HL-60 (cell line): ENCODE measurements at regions not wholly inside any gene's neighbourhood (a gene's known extent, or its start where the extent isn't known, plus 50 kb on each side); places are given as distances from the start of the nearest gene placed in this dataset.

Experiments used
- DNase-seq, 2 experiments: peaks; one replicate each; pipeline ENCODE4 v3.0.0-alpha.2; 2010 to 2020; ENCODE audit warnings: low read depth in 1 of 2, low spot score in 1 of 2
- H3K27ac ChIP-seq: fragments of 250-450 bp; sonication (Bioruptor Pico); replicated peaks from 2 replicates; pipeline ENCODE4 v1.5.1; 2020; ENCODE audit warnings: mild to moderate bottlenecking, moderate library complexity
- H3K27me3 ChIP-seq: fragments of 250-450 bp; sonication (Bioruptor Pico); 2 replicates; pipeline ENCODE4 v1.5.1; 2021; ENCODE audit warnings: mild to moderate bottlenecking, moderate library complexity; ENCODE audit not compliant: insufficient read depth, poor library complexity, severe bottlenecking
- H3K4me3 ChIP-seq: replicated peaks from 2 replicates; pipeline ENCODE4 v1.5.1; 2011; ENCODE audit warnings: mild to moderate bottlenecking, control low read depth, low read length; ENCODE audit not compliant: insufficient read depth
- CTCF ChIP-seq: IDR thresholded peaks from one replicate; pipeline ENCODE4 v1.5.1; 2011; ENCODE audit warnings: low read length, control low read depth, inconsistent platforms; ENCODE audit not compliant: insufficient read depth
- GABPA ChIP-seq: IDR thresholded peaks from 2 replicates; pipeline ENCODE4 v1.6.1; 2012; ENCODE audit warnings: low read depth
- POLR2AphosphoS5 ChIP-seq: IDR thresholded peaks from 2 replicates; pipeline ENCODE4 v1.6.1; 2012; ENCODE audit warnings: low read depth
- REST ChIP-seq: IDR thresholded peaks from 2 replicates; pipeline ENCODE4 v1.6.1; 2012; ENCODE audit warnings: low read depth; ENCODE audit not compliant: insufficient replicate concordance
- SPI1 ChIP-seq: IDR thresholded peaks from 2 replicates; pipeline ENCODE4 v1.6.1; 2012; ENCODE audit warnings: low read depth, mild to moderate bottlenecking, borderline replicate concordance

GRCh38 chr5:57042524-57042931 is 90.6 kb upstream of the MIER3 start:
- DNase-seq = no peak
- Histone ChIP-seq H3K4me3 (no peak overlapping the region), H3K27me3 (no peaks in the 10 kb centered on the region), H3K27ac (no peak overlapping the region)
- TF ChIP-seq POLR2AphosphoS5 = no peak
- no peak for TF ChIP-seq REST
- no peak for TF ChIP-seq CTCF
- no peak for TF ChIP-seq SPI1
- no peak for TF ChIP-seq GABPA

- Histone ChIP-seq H3K27me3 (no peaks in the 10 kb centered on the region), H3K27ac (no peak overlapping the region), H3K4me3 (no peak overlapping the region)
- no peak for TF ChIP-seq REST
- no peak for DNase-seq
Measured at GRCh38 chr5:57054135-57054534, 102.2 kb upstream of the MIER3 start.

- no peak for DNase-seq
- H3K27ac ChIP-seq = no peak overlapping the region
- no peak overlapping the region for H3K4me3 ChIP-seq
- no peak for TF ChIP-seq CTCF
- no peak for TF ChIP-seq SPI1
- TF ChIP-seq POLR2AphosphoS5 = no peak
- no peak for TF ChIP-seq GABPA
- no peak for TF ChIP-seq REST
- H3K27me3 ChIP-seq = no peaks in the 10 kb centered on the region
Measured at GRCh38 chr5:57054671-57055070, 102.7 kb upstream of the MIER3 start.

- no peak for TF ChIP-seq GABPA
- no peak for TF ChIP-seq REST
- no peak for TF ChIP-seq POLR2AphosphoS5
- no peak for TF ChIP-seq SPI1
- TF ChIP-seq CTCF = no peak
- Histone ChIP-seq H3K27me3 (no peaks in the 10 kb centered on the region), H3K4me3 (no peak overlapping the region), H3K27ac (no peak overlapping the region)
- DNase-seq = no peak
Measured at GRCh38 chr5:57055731-57056130, 103.8 kb upstream of the MIER3 start.
